ENCODE measurements at regions not wholly inside any gene's neighbourhood (a gene's known extent, or its start where the extent isn't known, plus 50 kb on each side); places are given as distances from the start of the nearest gene placed in this dataset.

DNA sequence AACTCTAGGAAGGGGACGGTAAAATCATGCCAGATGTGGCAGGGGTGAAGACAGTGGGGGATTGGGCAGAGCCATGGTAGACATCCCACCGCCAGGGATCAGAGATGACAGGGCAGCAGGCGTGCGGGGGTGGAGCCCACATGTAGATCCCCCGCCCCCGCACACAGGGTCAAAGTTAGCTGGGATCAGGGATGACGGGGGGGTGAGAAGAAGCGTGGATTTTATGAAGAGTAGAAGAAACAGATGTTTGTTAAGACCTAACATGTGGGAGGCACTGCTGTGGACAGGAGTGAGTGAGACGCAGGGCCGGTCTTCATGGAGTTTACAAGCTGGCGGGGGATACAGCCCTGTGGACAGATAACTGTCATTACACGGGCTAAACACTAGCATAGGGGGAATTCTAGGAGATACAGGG, 154.0 kb upstream of the KLF14 start:
- H3K79me2 ChIP-seq (ENCODE audit: control insufficient read depth, insufficient read depth, low read length), result peaks cover 51% of the 10 kb centered on the region

DNA sequence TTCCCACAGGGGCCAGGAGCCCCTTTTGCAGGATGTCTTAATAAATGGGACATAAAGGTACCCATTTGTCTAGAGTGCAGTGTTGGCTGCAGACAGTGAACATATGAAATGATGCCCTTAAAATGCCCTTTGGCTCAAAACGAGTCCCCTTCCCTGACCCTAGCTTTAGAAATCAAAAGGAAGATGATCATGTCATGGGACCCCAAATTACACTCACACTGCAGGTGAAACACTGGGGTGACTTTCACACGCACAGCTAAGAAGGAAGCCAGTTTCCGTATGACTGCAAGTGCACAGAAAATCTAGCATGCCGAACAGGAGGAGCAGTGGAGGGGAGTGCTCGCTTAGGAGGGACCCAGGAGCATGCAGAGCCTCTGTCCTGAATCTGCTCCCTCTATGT, 154.5 kb upstream of the KLF14 start:
- H3K27me3 Mint-ChIP-seq, result no peaks in the 10 kb centered on the region
- no peaks in the 10 kb centered on the region for H3K27me3 ChIP-seq (replicated peaks in 1 of 4; ENCODE audit: control extremely low read depth in 1 of 4, control insufficient read depth in 3 of 4, insufficient read depth in 4 of 4, low read length in 3 of 4)
- H3K9me3 Mint-ChIP-seq (ENCODE audit: insufficient read depth), result no peaks in the 10 kb centered on the region
- no peaks in the 10 kb centered on the region for H3K9me3 ChIP-seq (ENCODE audit: control extremely low read depth in 1 of 3, control insufficient read depth in 2 of 3, insufficient read depth in 1 of 3, low read length in 2 of 3)
- ChIA-PET POLR2A (no interaction called here), CTCF (interaction anchor here (0.6 to 1.6 kb wide), 3 partner anchors 9 to 477 kb away, joined by 3 to 12 read pairs (median 4); no protein-coding TSS in a partner anchor)
- H3K9ac ChIP-seq (ENCODE audit: low read length), result no peak overlapping the region
- H3K4me3 ChIP-seq (ENCODE audit: control extremely low read depth in 1 of 5, extremely low read depth in 1 of 5, insufficient read depth in 1 of 5, low read depth in 2 of 5, low read length in 4 of 5), result no peak overlapping the region
- ATAC-seq (ENCODE audit: low read depth) (no peak), DNase-seq (no peak)
- TF ChIP-seq, protein P1, sequence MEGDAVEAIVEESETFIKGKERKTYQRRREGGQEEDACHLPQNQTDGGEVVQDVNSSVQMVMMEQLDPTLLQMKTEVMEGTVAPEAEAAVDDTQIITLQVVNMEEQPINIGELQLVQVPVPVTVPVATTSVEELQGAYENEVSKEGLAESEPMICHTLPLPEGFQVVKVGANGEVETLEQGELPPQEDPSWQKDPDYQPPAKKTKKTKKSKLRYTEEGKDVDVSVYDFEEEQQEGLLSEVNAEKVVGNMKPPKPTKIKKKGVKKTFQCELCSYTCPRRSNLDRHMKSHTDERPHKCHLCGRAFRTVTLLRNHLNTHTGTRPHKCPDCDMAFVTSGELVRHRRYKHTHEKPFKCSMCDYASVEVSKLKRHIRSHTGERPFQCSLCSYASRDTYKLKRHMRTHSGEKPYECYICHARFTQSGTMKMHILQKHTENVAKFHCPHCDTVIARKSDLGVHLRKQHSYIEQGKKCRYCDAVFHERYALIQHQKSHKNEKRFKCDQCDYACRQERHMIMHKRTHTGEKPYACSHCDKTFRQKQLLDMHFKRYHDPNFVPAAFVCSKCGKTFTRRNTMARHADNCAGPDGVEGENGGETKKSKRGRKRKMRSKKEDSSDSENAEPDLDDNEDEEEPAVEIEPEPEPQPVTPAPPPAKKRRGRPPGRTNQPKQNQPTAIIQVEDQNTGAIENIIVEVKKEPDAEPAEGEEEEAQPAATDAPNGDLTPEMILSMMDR (IDR thresholded peaks at IDR 0.05), result no peak
- TF ChIP-seq EZH2 (IDR thresholded peaks at IDR 0.05; ENCODE audit: borderline replicate concordance, insufficient read depth, low read depth, low read length, poor library complexity, severe bottlenecking), result no peak
- H2AFZ ChIP-seq (ENCODE audit: insufficient read depth, low read depth, low read length, poor library complexity, severe bottlenecking), result no peak overlapping the region
- no peaks in the 10 kb centered on the region for H3K4me1 ChIP-seq (ENCODE audit: control insufficient read depth in 2 of 2, insufficient read depth in 2 of 2, low read length in 2 of 2)
- H3K27ac ChIP-seq (ENCODE audit: low read length in 2 of 2), result no peak overlapping the region
- WGBS (ENCODE audit: insufficient coverage), result 84% methylated on average over 5 of the region's 5 CpGs
- H3K4me1 Mint-ChIP-seq, result peaks cover 10% of the 10 kb centered on the region
- intact Hi-C loops (cut with micrococcal nuclease), result no loop called here
- H3K79me2 ChIP-seq (ENCODE audit: control insufficient read depth, insufficient read depth, low read length), result peaks cover 56% of the 10 kb centered on the region
- peak overlapping the region; percentile 50 for H3K27ac Mint-ChIP-seq
- H3K4me2 ChIP-seq (replicated peaks; ENCODE audit: low read depth, low read length, poor library complexity, severe bottlenecking), result no peak overlapping the region
- peaks cover 61% of the 10 kb centered on the region for H4K20me1 ChIP-seq (ENCODE audit: control insufficient read depth, insufficient read depth, low read length, poor library complexity, severe bottlenecking)
- peaks cover 12 to 67% of the 10 kb centered on the region in 2 experiments for H3K36me3 ChIP-seq (replicated peaks in 1 of 2; ENCODE audit: control extremely low read depth in 1 of 2, control insufficient read depth in 1 of 2, extremely low read depth in 1 of 2, insufficient read depth in 2 of 2, low read length in 1 of 2)
- H3K4me3 Mint-ChIP-seq, result no peak overlapping the region

More for the DNA sequence above, 154.0 kb upstream of the KLF14 start:
- intact Hi-C loops (cut with micrococcal nuclease), result no loop called here
- Histone ChIP-seq H3K9me3 (ENCODE audit: control extremely low read depth in 1 of 3, control insufficient read depth in 2 of 3, insufficient read depth in 1 of 3, low read length in 2 of 3) (no peaks in the 10 kb centered on the region), H3K4me2 (replicated peaks; ENCODE audit: low read depth, low read length, poor library complexity, severe bottlenecking) (no peak overlapping the region), H4K20me1 (ENCODE audit: control insufficient read depth, insufficient read depth, low read length, poor library complexity, severe bottlenecking) (peaks cover 62% of the 10 kb centered on the region), H2AFZ (ENCODE audit: insufficient read depth, low read depth, low read length, poor library complexity, severe bottlenecking) (no peak overlapping the region), H3K36me3 (replicated peaks in 1 of 2; ENCODE audit: control extremely low read depth in 1 of 2, control insufficient read depth in 1 of 2, extremely low read depth in 1 of 2, insufficient read depth in 2 of 2, low read length in 1 of 2) (peaks cover 12 to 70% of the 10 kb centered on the region in 2 experiments), H3K27ac (ENCODE audit: low read length in 2 of 2) (no peak overlapping the region), H3K4me3 (ENCODE audit: control extremely low read depth in 1 of 5, extremely low read depth in 1 of 5, insufficient read depth in 1 of 5, low read depth in 2 of 5, low read length in 4 of 5) (no peak overlapping the region), H3K9ac (ENCODE audit: low read length) (no peak overlapping the region), H3K27me3 (replicated peaks in 1 of 4; ENCODE audit: control extremely low read depth in 1 of 4, control insufficient read depth in 3 of 4, insufficient read depth in 4 of 4, low read length in 3 of 4) (no peaks in the 10 kb centered on the region), H3K4me1 (ENCODE audit: control insufficient read depth in 2 of 2, insufficient read depth in 2 of 2, low read length in 2 of 2) (no peaks in the 10 kb centered on the region)
- no peak for TF ChIP-seq EZH2 (IDR thresholded peaks at IDR 0.05; ENCODE audit: borderline replicate concordance, insufficient read depth, low read depth, low read length, poor library complexity, severe bottlenecking)
- TF ChIP-seq, protein P1 (IDR thresholded peaks at IDR 0.05), result no peak
- H3K9me3 Mint-ChIP-seq (ENCODE audit: insufficient read depth), result no peaks in the 10 kb centered on the region
- peaks cover 8% of the 10 kb centered on the region for H3K4me1 Mint-ChIP-seq
- H3K27me3 Mint-ChIP-seq, result no peaks in the 10 kb centered on the region
- CTCF ChIA-PET, result interaction anchor here (0.6 to 1.6 kb wide), 2 partner anchors 9 to 478 kb away, joined by 3 to 12 read pairs; no protein-coding TSS in a partner anchor
- ATAC-seq (ENCODE audit: low read depth) (no peak), DNase-seq (no peak)
- POLR2A ChIA-PET, result no interaction called here
- H3K4me3 Mint-ChIP-seq, result no peak overlapping the region
- peak overlapping the region; percentile 32 for H3K27ac Mint-ChIP-seq
- 95% methylated on average over 12 of the region's 12 CpGs for WGBS (ENCODE audit: insufficient coverage)

All from B cell (primary cell).